GM19238 (cell line): ENCODE measurements at regions not wholly inside any gene's neighbourhood (a gene's known extent, or its start where the extent isn't known, plus 50 kb on each side); places are given as distances from the start of the nearest gene placed in this dataset.
"Not testable (repeated sequence)": the region's sequence is repeated elsewhere in the genome, so short reads cannot be mapped to it uniquely, and the experiment has no call there.

Experiments
- DNase-seq: peaks from one replicate; pipeline ENCODE4 v3.0.0; 2011; ENCODE audit warnings: low spot score; ENCODE audit not compliant: insufficient read length

- DNase-seq, result no peak
These were observed 521.6 kb upstream of the ZNF337 start for GRCh38 chr20:26218301-26218700.

- no peak for DNase-seq
These were observed 519.4 kb upstream of the ZNF337 start for GRCh38 chr20:26216025-26216424.

GRCh38 chr20:26214991-26215390 lies 518.3 kb upstream of the ZNF337 start:
- no peak for DNase-seq

- DNase-seq, result no peak
These were observed 512.7 kb upstream of the ZNF337 start for GRCh38 chr20:26209171-26209941.

GRCh38 chr20:26208296-26209091 lies 511.8 kb upstream of the ZNF337 start:
- no peak for DNase-seq

- not testable (repeated sequence) for DNase-seq
These were observed 511.3 kb upstream of the ZNF337 start for GRCh38 chr20:26207967-26208295.

GRCh38 chr20:26207237-26207966 lies 510.7 kb upstream of the ZNF337 start:
- DNase-seq, result no peak

- DNase-seq, result no peak
These were observed 508.7 kb upstream of the ZNF337 start for GRCh38 chr20:26205350-26205749.

GRCh38 chr20:26201026-26201425 lies 504.4 kb upstream of the ZNF337 start:
- not testable (repeated sequence) for DNase-seq

GRCh38 chr20:26187329-26187728 lies 490.7 kb upstream of the ZNF337 start:
- not testable (repeated sequence) for DNase-seq

GRCh38 chr20:26183720-26184119 lies 487.1 kb upstream of the ZNF337 start:
- DNase-seq, result not testable (repeated sequence)

- not testable (repeated sequence) for DNase-seq
These were observed 484.7 kb upstream of the ZNF337 start for GRCh38 chr20:26181364-26181763.

GRCh38 chr20:26171875-26172274 lies 475.2 kb upstream of the ZNF337 start:
- not testable (repeated sequence) for DNase-seq

- no peak for DNase-seq
These were observed 472.9 kb upstream of the ZNF337 start for GRCh38 chr20:26169506-26169905.

GRCh38 chr20:26167499-26167898 lies 470.8 kb upstream of the ZNF337 start:
- no peak for DNase-seq

GRCh38 chr20:26163890-26164289 lies 467.2 kb upstream of the ZNF337 start:
- no peak for DNase-seq

- not testable (repeated sequence) for DNase-seq
These were observed 466.5 kb upstream of the ZNF337 start for GRCh38 chr20:26163151-26163550.

GRCh38 chr20:26161741-26162140 lies 465.1 kb upstream of the ZNF337 start:
- not testable (repeated sequence) for DNase-seq

- DNase-seq, result not testable (repeated sequence)
These were observed 464.3 kb upstream of the ZNF337 start for GRCh38 chr20:26160916-26161315.

GRCh38 chr20:26154224-26154623 lies 457.6 kb upstream of the ZNF337 start:
- no peak for DNase-seq

GRCh38 chr20:26135325-26136110 lies 438.9 kb upstream of the ZNF337 start:
- no peak for DNase-seq
